Adrenal gland (tissue), 9 donors: ENCODE measurements at regions not wholly inside any gene's neighbourhood (a gene's known extent, or its start where the extent isn't known, plus 50 kb on each side); places are given as distances from the start of the nearest gene placed in this dataset.

Experiments
- DNase-seq, 7 donors: peaks; one replicate each; pipeline ENCODE4 v3.0.0-alpha.2; 2019 to 2020
- H3K27ac ChIP-seq, 5 donors: fragments of 200-600 bp; sonication (generic) in 4 of 5; 1 replicate in 3 of 5; 2 replicates in 2 of 5; pipeline versions ENCODE4 v1.5.1 to v1.8.0; 2016 to 2020; ENCODE audit warnings: mild to moderate bottlenecking in 1 of 5
- H3K27me3 ChIP-seq: fragments of 200-600 bp; 2 replicates; pipeline ENCODE4 v1.8.0; 2021
- H3K36me3 ChIP-seq, 2 donors: fragments of 200-600 bp; replicated peaks in 1 of 2; 1 replicate in 1 of 2; 2 replicates in 1 of 2; pipeline versions ENCODE4 v1.5.1 to v1.8.0; 2018 to 2022
- H3K4me1 ChIP-seq, 2 donors: fragments of 200-600 bp; replicated peaks in 1 of 2; 1 replicate in 1 of 2; 2 replicates in 1 of 2; pipeline versions ENCODE4 v1.5.1 to v1.8.0; 2018 to 2021
- H3K4me3 ChIP-seq, 4 donors: fragments of 200-600 bp; sonication (generic) in 3 of 4; one replicate each; pipeline ENCODE4 v1.5.1; 2016 to 2018
- H3K9me3 ChIP-seq, 3 donors: fragments of 200-600 bp; sonication (generic) in 1 of 3; replicated peaks in 1 of 3; 1 replicate in 2 of 3; 2 replicates in 1 of 3; pipeline versions ENCODE4 v1.5.1 to v1.8.0; 2016 to 2021
- POLR2A ChIP-seq, 2 donors: fragments of 450-650 bp; IDR thresholded peaks; one replicate each; pipeline ENCODE4 v1.6.1; 2017; ENCODE audit warnings: antibody characterized with exemption in 2 of 2, mild to moderate bottlenecking in 2 of 2, moderate library complexity in 1 of 2
- WGBS, 4 donors: extraction: QIAGEN DNeasy Blood & Tissue Kit in 2 of 4; methylation state at CpG; one replicate each; pipeline versions ENCODE4 v1.1.5 to v1.1.7; 2013 to 2017; 5-methylcytosine and 5-hydroxymethylcytosine counted together
- intact Hi-C, 2 donors: fragments of 100-400 bp; cut with DNase I; formaldehyde crosslinking; loops; one replicate each; pipeline versions ENCODE4 v1.14.1 to v1.15.0; 2022 to 2023
- TF ChIP-seq, protein P1 (sequence below), 6 experiments: fragments of 450-650 bp in 4 of 6; fragments of 200-600 bp in 2 of 6; sonication (generic) in 1 of 6; IDR thresholded peaks; 1 replicate in 5 of 6; 2 replicates in 1 of 6; pipeline versions ENCODE4 v1.5.1 to v1.8.0; 2016 to 2021; ENCODE audit warnings: antibody characterized with exemption in 6 of 6, mild to moderate bottlenecking in 2 of 6, moderate library complexity in 1 of 6
- donor health status: healthy with polysubstance abuse.
- donor health status: Bipolar disorder and iron deficiency.
- donor health status: DM: yes; HTN: yes; CAD: no.
- donor health status: DM: no; HTN: no; CAD: no.
- donor health status: DM: no; HTN: no; CAD: no.

DNA sequence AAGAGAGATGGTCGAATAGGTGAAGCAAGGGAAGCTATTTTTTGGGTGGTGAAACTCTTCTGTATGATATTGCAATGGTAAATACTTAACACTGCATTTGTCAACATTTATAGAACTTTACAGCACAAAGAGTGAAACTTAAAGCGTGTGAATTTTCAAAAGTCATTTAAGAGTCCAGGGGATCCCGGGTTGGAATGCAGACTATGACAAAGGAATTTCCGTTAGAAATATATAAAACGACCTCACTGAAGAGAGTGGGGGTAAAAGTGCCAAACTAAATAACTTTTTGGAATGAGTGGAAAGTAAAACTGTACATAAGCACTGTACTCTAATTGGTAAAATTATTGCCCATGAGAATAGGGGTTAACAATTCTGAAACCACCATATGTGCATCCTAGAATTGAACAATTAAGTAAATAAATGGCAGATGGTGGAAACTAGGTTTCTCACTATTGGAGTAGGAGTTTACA lies 191.0 kb upstream of the FN1 start:
- H3K4me1 ChIP-seq: no peaks in the 10 kb centered on the region
- DNase-seq: no peak
- TF ChIP-seq, protein P1, sequence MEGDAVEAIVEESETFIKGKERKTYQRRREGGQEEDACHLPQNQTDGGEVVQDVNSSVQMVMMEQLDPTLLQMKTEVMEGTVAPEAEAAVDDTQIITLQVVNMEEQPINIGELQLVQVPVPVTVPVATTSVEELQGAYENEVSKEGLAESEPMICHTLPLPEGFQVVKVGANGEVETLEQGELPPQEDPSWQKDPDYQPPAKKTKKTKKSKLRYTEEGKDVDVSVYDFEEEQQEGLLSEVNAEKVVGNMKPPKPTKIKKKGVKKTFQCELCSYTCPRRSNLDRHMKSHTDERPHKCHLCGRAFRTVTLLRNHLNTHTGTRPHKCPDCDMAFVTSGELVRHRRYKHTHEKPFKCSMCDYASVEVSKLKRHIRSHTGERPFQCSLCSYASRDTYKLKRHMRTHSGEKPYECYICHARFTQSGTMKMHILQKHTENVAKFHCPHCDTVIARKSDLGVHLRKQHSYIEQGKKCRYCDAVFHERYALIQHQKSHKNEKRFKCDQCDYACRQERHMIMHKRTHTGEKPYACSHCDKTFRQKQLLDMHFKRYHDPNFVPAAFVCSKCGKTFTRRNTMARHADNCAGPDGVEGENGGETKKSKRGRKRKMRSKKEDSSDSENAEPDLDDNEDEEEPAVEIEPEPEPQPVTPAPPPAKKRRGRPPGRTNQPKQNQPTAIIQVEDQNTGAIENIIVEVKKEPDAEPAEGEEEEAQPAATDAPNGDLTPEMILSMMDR (IDR thresholded peaks at IDR 0.05): no peak
- no peak for TF ChIP-seq POLR2A (IDR thresholded peaks at IDR 0.05)
- H3K27me3 ChIP-seq: no peaks in the 10 kb centered on the region
- WGBS, 4 donors: 62 to 74% (median 71%) methylated on average over 5 of the region's 5 CpGs
- no peaks in the 10 kb centered on the region for H3K9me3 ChIP-seq
- no peaks in the 10 kb centered on the region for H3K36me3 ChIP-seq
- intact Hi-C loops: no loop called here
- H3K4me3 ChIP-seq: no peak overlapping the region
- H3K27ac ChIP-seq: no peak overlapping the region

DNA sequence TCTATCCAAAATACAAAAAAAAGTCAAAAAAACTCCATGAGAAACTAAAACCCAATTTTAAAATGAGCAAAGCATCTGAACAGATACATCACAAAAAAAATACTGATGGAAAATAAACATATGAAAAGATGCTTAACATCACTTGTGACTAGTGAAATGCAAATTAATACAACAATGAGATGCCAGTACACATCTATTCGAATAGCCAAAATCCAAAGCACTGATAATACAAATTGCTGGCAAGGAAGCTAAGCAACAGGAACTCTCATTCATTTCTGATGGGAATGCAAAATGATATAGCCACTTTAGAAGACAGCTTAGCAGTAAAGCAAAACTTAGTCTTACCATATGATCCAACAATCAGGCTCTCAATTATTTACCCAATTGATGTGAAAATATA lies 190.2 kb upstream of the FN1 start:
- TF ChIP-seq, protein P1 (IDR thresholded peaks at IDR 0.05): no peak
- TF ChIP-seq POLR2A (IDR thresholded peaks at IDR 0.05): no peak
- Histone ChIP-seq H3K27me3 (no peaks in the 10 kb centered on the region), H3K36me3 (no peaks in the 10 kb centered on the region), H3K27ac (no peak overlapping the region), H3K4me1 (no peaks in the 10 kb centered on the region), H3K9me3 (no peaks in the 10 kb centered on the region), H3K4me3 (no peak overlapping the region)
- DNase-seq: no peak
- WGBS, 4 donors: 75 to 80% (median 79%) methylated on average over 1 of the region's 1 CpG
- intact Hi-C loops: no loop called here

DNA sequence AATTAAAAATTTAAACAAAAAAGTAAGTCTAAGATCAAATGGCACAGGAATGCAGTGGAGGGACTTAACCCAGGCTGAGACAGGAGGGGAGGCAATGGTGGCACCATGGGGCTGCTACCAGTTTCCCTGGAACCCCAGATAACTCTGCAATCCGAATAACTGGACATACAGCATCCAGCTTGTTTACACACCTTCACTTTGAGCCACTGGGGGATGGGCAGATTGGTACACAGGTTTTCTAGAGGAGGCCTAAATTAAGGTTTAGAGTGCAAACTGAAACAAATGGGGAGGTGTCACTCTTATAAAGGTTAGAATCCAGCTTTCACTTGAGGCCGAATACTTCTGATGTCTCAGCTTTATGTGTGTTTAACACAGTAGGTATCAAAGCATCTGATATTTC lies 189.3 kb upstream of the FN1 start:
- WGBS, 4 donors: 89 to 95% (median 90%) methylated on average over 2 of the region's 2 CpGs

DNA sequence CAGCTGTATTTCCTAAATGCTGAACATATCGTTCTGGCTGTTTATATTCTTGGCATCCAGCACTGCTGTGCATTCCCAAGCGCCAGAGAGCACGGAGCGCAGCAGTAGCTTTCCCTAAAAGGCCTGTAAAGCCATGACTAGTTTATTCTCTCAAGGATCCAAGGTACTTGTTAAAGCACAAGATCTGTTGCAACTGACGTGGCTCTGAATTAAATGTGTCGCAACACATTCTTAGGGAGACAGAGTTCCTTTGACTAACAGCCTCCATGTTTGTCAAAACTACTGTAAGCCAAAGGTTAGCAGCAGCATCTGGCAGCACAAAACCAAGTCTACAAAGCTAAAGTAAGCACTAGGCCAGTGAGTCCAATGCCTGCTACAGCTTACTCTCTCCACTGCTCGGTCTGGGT lies 188.6 kb upstream of the FN1 start:
- intact Hi-C loops: no loop called here
- DNase-seq: peak in 2 of 7 donors; percentile 19 to 27
- 70 to 81% (median 78%) methylated on average over 7 of the region's 7 CpGs for WGBS, 4 donors
- Histone ChIP-seq H3K36me3 (no peaks in the 10 kb centered on the region), H3K9me3 (no peaks in the 10 kb centered on the region), H3K27ac (peak overlapping the region in 1 of 5 donors; percentile 4), H3K4me1 (peaks cover 5 to 12% of the 10 kb centered on the region in 2 donors), H3K27me3 (no peaks in the 10 kb centered on the region), H3K4me3 (no peak overlapping the region)
- TF ChIP-seq, protein P1 (IDR thresholded peaks at IDR 0.05): no peak
- no peak for TF ChIP-seq POLR2A (IDR thresholded peaks at IDR 0.05)

More for the DNA sequence above, 189.3 kb upstream of the FN1 start:
- Histone ChIP-seq H3K9me3 (no peaks in the 10 kb centered on the region), H3K27me3 (no peaks in the 10 kb centered on the region), H3K27ac (no peak overlapping the region), H3K4me1 (peaks cover 0 to 4% of the 10 kb centered on the region in 2 donors), H3K4me3 (no peak overlapping the region), H3K36me3 (no peaks in the 10 kb centered on the region)
- TF ChIP-seq, protein P1 (IDR thresholded peaks at IDR 0.05): no peak
- no peak for TF ChIP-seq POLR2A (IDR thresholded peaks at IDR 0.05)
- intact Hi-C loops: no loop called here
- DNase-seq: no peak
